Hematopoietic multipotent progenitor cell treated with erythropoietin and hydrocortisone succinate and interleukin-3 and kit ligand, for 4 days (in vitro differentiated cells): ENCODE measurements at regions not wholly inside any gene's neighbourhood (a gene's known extent, or its start where the extent isn't known, plus 50 kb on each side); places are given as distances from the start of the nearest gene placed in this dataset.
"Not testable (repeated sequence)": the region's sequence is repeated elsewhere in the genome, so short reads cannot be mapped to it uniquely, and the experiment has no call there.

Experiments used
- DNase-seq: peaks from one replicate; pipeline ENCODE4 v3.0.0-alpha.2; 2015

DNA sequence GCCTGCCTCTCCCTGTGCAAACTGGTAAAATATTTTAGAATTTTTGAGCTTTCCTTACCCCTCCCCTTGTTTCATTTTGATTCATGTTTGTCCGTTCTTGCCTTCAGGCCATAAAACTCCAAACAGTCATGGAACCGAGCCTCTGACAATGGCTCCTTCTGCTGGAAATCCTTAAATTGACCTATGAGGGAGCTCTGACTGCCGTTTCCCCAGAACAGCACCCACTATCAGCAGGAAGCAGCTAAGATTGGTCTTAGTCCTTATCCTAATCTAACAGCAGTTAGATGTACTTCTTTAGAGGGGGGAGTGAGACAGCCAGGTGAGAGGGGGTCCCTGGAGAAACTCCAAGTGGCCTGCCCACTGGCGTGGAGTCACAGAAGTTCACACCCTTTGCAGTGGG lies 106.7 kb downstream of the FAM174A start:
- peak; percentile 47 for DNase-seq

DNA sequence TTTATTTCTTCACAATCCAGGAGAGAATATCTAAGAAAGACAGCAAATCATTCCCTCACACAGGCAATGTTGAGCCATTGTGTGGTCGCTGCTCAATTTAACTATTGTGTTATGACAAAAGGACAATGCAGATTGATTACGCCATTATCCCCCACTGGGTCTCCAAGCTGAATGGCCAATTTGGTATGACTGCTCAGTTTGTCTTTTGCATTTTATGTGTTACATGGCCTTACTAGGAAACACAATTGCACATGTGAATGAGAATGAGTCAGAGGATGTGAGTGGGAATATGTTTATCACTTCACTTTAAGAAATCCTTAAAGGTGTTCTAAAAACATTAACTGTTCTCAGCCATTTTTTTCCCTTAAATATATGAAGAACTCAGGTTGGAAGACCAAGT lies 108.3 kb downstream of the FAM174A start:
- no peak for DNase-seq

GRCh38 chr5:100644185-100644584 lies 109.0 kb downstream of the FAM174A start:
- no peak for DNase-seq

DNA sequence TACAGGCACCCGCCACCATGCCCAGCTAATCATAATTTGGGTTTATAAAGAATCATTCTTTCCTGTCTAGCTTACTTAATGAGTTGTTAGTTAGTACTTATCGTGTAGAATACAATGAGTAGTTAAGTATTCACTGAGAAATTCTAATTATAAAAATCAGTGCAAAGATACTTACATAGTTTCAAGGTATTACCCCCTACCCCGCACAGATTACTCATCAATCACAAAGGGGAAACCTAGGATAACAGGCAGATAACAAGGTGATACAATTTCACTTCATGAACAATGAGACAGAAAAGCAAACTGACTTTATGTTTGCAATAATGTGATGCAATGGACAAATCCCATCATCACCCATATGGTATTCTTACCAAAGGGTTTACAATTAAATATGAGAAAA lies 109.6 kb downstream of the FAM174A start:
- DNase-seq: no peak

DNA sequence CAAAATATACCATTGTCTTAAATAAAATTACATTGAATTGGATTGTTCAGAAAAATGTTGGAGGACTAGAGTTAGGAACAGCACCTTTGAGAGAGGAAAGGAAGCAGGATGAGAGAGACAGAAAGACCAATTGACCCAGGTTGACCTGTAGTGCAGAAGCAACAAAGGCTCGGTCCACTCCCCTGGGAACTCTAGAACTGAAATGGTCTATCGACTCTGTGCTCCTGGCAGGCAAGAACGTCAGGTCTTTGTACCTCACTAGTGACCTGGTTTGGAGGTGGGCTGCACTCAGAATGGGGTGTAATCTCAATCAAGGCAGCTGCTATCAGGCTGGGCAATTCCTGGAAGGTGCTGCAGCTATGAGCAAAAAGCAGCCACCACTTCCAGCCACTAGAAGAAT lies 110.8 kb downstream of the FAM174A start:
- DNase-seq: no peak

DNA sequence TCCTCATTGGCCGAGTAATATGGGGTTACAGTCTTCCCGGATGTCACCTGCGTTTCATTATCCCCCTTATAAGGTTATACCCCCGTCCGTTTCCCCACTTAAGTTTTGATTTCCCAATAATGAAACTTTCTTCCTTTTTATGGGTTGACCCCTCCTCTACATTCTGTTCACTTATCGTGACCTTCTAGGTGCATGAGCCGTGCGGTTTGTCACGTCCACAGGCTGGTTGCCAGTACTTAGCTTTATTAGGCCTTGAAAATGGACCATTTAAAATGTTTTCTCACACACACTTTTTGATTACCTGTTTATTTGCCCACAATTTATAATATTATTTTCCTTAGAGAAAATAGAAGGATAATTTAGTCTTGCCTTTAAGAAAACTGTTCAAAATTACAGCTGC lies 111.5 kb downstream of the FAM174A start:
- DNase-seq: no peak

DNA sequence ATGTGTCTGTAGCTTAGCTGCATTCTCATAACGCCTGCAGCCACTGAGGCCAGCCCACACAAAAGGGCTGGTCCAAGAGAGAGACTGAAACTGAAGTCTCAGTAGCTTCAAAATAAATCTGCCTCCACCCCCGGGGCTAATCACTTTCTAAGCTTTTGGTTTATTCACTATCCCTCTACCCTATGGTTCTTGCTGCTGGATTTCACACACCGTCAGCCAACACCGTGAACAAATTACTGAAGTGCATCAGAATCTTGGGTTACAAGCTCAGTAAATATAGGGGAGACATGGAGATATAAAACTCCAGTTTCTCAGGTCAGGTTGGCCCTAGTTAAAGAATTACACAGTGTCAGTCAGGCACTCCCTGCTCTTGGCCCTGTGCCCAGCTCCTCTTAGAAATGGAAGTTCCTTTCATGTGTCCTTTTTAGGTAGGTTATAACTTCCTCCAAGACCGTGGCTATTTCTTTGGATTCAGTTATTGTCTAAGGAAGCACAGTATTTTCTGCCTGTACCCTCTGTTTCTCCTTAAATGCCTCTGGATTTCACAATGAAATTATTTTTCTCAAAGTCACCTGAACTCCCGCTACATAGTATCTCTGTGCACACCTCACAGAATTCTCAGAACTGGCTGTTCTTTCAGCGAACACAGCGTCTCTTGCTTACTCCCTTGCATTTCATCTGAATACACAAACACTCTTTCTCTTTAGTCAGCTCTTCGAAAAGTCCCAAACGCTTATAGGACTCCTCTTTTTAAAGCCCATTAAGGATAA lies 112.5 kb downstream of the FAM174A start:
- DNase-seq: peak; percentile 80

DNA sequence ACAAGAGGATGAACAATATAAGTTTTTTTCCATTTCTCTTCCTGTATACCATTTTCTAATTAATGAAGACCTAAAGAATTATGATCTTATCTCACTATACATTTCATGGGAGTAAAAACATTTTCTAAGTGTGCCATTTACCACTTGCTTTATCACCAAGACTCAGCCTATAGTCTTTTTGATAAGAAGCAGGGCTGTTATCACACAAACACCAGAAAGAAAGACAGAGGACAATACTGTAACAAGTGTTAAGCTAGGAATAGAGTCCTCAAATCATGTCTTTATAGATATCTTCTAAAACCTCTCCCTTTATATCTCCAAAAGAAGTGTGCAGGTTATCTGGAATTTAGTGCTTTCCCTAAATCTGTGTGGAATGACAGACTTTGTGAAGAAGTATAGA lies 119.7 kb downstream of the FAM174A start:
- peak; percentile 34 for DNase-seq

GRCh38 chr5:100656771-100657170 lies 121.6 kb downstream of the FAM174A start:
- DNase-seq: not testable (repeated sequence)

DNA sequence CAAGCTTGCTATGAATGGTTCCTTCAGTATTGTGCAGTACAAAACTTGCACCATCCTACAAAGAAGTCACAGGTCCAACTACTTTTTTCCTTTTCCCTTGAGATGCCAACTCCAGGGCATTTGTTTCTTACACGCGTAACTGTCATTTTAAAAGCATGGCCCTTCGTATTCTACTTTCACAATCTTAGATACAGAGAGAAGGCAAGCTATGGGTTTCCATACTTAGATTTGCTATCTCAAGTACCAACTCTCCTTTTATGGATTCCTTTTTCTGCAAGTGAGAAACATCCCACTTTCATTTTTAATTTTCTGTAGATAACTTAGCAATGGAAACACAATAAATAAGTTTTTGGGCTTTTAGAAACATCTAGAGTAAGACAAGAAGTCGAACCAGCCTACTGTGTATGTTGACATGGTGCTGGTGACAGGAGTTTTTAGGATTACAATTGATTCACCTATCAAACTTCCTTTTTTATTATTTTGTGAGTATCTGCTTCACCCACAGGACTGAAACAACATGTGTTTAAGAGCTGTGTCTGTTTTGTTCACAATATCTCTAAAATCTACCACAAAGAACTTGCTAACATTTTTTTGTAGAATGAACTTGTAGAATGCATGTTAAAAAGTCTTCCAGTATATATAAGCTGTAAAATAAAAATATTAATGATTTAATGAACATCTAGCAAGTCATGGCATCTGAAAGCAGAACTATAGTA lies 124.1 kb downstream of the FAM174A start:
- DNase-seq: peak; percentile 35

DNA sequence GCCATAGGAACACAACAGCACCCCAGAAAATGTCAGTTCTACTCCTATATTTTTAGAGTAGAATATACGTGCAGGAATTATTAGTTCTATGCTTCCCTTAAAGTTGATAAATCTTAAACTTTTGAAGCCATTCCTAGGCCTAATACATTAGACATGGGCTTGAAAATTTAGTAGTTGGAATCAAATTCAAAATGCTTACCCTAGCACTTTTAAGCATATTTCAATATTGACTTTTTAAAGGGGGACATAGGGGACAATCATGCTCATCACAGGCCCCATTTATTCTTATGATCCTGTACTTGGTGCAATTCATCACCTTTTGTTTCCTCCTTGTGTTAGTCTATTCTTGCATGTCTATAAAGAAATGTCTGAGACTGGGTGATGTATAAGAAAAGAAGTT lies 129.0 kb downstream of the FAM174A start:
- DNase-seq: no peak

DNA sequence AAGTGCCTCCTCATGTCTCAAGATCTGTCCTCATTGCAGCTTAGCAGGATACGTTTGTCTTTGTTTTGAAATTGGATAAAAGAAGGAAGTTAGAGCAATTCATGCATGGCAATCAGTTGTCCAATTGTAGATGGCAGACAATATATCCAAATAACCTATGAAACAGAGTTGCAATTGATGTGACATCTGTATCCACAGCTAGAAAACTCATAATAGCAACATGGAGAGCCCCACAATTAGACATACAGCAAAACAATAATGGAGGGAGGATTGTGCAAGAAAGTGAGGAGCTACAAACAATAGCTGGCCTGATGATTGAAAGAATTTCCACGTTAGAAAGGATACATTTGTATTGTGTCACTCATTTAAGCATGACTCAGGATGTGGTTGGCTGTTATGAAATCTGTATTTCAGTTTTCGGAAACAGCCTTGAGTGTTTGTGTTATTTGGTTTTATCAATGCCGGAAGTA lies 132.0 kb downstream of the FAM174A start:
- peak; percentile 82 for DNase-seq

- no peak for DNase-seq
Observed at GRCh38 chr5:100668511-100668910, 133.3 kb downstream of the FAM174A start.

GRCh38 chr5:100676817-100677631 lies 141.8 kb downstream of the FAM174A start:
- no peak for DNase-seq

DNA sequence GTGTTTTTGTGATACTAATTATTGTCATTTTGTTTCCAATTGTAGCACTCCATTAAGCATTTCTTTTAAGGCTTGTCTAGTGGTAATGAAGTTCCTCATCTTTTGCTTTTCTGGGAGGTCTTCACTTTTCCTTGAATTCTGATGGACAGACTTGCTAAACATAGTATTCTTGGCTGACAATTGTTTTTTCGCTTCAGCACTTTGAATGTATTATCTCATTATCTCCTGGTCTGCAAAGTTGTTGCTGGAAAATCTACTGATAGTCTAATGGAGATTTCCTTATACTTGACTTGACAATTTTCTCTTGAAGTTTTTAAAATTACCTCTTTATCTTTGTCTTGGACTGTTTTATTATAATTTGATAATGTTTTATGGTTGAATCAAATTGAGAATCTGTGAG lies 147.5 kb downstream of the FAM174A start:
- DNase-seq: no peak

- DNase-seq: no peak
Observed at GRCh38 chr5:100683881-100684280, 148.7 kb downstream of the FAM174A start.

- not testable (repeated sequence) for DNase-seq
Observed at GRCh38 chr5:100685122-100685521, 149.9 kb downstream of the FAM174A start.

DNA sequence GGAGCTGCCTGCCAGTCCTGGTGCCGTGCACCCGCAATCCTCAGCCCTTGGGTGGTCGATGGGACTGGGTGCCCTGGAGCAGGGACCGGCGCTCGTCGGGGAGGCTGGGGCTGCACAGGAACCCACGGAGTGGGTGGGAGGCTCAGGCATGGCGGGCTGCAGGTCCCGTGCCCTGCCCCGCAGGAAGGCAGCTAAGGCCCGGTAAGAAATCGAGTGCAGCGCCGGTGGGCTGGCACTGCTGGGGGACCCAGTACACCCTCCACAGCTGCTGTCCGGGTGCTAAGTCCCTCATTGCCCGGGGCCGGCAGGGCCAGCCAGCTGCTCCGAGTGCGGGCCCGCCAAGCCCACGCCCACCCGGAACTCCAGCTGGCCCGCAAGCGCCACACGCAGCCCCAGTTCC lies 153.7 kb downstream of the FAM174A start:
- not testable (repeated sequence) for DNase-seq

- DNase-seq: no peak
Observed at GRCh38 chr5:100690036-100690560, 154.9 kb downstream of the FAM174A start.

DNA sequence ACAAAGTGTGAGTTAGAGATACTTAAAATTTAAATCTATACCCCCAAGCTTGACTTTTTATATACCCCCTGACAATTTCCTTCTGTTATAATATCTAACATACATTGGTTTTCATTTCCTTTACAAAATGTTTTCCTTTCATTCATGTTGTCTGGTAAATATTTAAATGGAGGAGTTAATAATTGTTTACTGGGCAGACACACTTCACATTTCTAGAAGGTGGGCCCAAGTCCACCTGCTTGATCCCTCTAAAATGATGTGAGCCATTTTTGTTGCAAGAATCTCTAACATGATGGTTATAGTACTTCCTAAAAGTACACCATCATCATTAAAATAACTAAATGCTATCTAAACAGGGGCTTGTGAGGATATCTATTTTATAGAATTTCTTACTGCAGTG lies 155.9 kb downstream of the FAM174A start:
- DNase-seq: no peak

- DNase-seq: peak; percentile 52
Observed at GRCh38 chr5:100691548-100691947, 156.4 kb downstream of the FAM174A start.

DNA sequence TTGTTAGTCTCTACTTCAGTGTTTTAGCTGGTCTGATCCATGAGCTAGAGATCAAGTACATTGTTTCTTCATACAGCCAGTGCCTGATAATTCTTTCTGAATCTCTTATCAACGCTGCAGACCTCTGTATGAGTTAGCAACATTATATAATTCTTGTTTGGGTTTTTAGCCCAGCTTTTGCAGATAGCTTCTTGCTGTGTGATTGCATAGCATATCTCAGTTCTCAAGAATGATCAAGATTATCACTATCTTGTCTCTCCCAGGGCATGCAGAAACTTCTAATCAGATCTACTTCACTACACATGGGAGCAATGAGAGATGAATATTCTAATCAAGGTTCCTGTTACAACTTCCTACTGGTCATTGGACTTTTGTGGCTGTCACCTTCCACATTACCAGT lies 158.3 kb downstream of the FAM174A start:
- peak; percentile 64 for DNase-seq

DNA sequence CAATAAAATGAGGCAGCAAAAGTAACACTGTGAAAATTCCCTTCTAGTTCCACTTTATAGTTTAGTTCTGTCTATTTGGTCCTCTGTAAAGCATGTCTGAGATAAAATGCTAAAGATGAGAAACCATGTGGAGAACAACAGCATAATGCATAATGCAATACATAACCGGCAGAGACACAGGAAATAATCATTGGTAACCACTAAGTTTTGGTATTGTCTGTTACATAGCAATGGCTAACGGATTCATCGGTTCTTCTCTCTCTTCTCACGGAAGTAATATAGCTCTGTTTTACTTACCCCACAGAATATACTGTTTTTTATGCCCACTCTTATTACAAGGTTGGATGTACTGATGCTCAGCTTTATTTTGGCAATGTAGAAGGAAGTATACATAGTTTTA lies 158.9 kb downstream of the FAM174A start:
- DNase-seq: peak; percentile 46
